Ishikawa (cell line): ENCODE measurements at regions not wholly inside any gene's neighbourhood (a gene's known extent, or its start where the extent isn't known, plus 50 kb on each side); places are given as distances from the start of the nearest gene placed in this dataset.

Experiments
- CEBPB ChIP-seq: IDR thresholded peaks from 2 replicates; pipeline ENCODE4 v1.6.1; 2012
- CREB1 ChIP-seq: IDR thresholded peaks from 2 replicates; pipeline ENCODE4 v1.6.1; 2012; ENCODE audit warnings: low read depth
- EGR1 ChIP-seq: IDR thresholded peaks from 2 replicates; pipeline ENCODE4 v1.6.1; 2012
- EP300 ChIP-seq: IDR thresholded peaks from 2 replicates; pipeline ENCODE4 v1.6.1; 2012; ENCODE audit warnings: borderline replicate concordance
- FOXM1 ChIP-seq: IDR thresholded peaks from 2 replicates; pipeline ENCODE4 v1.6.1; 2012; ENCODE audit warnings: low read depth, borderline replicate concordance
- NFIC ChIP-seq: IDR thresholded peaks from 2 replicates; pipeline ENCODE4 v1.6.1; 2012
- RAD21 ChIP-seq: IDR thresholded peaks from 2 replicates; pipeline ENCODE4 v1.6.1; 2012; ENCODE audit warnings: low read depth
- TAF1 ChIP-seq: IDR thresholded peaks from 2 replicates; pipeline ENCODE4 v1.6.1; 2012; ENCODE audit warnings: low read depth, mild to moderate bottlenecking
- TCF12 ChIP-seq: IDR thresholded peaks from 2 replicates; pipeline ENCODE4 v1.6.1; 2012; ENCODE audit warnings: low read depth
- TEAD4 ChIP-seq: IDR thresholded peaks from 2 replicates; pipeline ENCODE4 v1.6.1; 2012
- USF1 ChIP-seq: IDR thresholded peaks from 2 replicates; pipeline ENCODE4 v1.6.1; 2012
- YY1 ChIP-seq: IDR thresholded peaks from 2 replicates; pipeline ENCODE4 v1.6.1; 2012; ENCODE audit warnings: low read depth
- ZBTB7A ChIP-seq: IDR thresholded peaks from 2 replicates; pipeline ENCODE4 v1.6.1; 2012; ENCODE audit warnings: low read depth
- TF ChIP-seq, protein P1 (sequence below): IDR thresholded peaks from 2 replicates; pipeline ENCODE4 v1.6.1; 2012; ENCODE audit warnings: low read depth, mild to moderate bottlenecking
- TF ChIP-seq, protein P2 (sequence below): IDR thresholded peaks from 2 replicates; pipeline ENCODE4 v1.6.1; 2012

DNA sequence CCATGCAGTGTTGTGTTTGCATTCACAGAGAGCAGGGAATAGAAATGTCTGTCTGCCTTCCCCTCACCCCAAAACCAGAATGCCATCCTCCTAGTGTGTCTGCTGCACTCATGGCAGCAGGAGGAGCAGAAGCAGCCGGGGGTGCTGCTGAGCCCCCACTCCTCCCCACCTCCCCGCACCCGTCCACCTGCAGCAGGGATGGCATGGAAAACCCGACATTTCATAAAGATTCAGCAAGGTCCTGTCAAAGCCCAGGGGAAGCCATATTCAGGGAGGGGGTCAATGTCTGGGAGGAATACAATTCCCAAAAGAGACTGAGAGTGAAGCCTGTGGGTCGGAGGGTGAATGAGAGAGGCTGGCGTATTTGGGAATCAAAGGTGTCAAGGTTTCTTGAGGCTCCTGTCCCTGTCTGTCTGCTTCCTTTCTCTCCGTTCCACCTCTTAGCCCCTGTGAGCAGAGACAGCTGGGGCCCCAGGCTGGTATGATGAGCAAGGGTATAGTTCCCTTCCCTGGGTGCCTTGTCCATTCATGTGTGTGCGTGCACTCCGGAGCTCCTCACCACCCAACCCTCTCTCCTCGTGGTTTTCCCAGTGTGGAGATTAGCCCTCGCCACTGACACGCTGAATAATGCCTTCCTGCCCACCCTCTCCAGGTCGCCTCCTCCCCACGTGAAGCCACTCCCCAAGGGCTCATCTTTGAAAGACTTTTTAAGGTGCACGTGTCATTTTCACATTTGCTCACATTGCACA, 133.5 kb upstream of the ZNF236 start:
- TF ChIP-seq USF1 (no peak), FOXM1 (no peak)
- TF ChIP-seq, protein P1, sequence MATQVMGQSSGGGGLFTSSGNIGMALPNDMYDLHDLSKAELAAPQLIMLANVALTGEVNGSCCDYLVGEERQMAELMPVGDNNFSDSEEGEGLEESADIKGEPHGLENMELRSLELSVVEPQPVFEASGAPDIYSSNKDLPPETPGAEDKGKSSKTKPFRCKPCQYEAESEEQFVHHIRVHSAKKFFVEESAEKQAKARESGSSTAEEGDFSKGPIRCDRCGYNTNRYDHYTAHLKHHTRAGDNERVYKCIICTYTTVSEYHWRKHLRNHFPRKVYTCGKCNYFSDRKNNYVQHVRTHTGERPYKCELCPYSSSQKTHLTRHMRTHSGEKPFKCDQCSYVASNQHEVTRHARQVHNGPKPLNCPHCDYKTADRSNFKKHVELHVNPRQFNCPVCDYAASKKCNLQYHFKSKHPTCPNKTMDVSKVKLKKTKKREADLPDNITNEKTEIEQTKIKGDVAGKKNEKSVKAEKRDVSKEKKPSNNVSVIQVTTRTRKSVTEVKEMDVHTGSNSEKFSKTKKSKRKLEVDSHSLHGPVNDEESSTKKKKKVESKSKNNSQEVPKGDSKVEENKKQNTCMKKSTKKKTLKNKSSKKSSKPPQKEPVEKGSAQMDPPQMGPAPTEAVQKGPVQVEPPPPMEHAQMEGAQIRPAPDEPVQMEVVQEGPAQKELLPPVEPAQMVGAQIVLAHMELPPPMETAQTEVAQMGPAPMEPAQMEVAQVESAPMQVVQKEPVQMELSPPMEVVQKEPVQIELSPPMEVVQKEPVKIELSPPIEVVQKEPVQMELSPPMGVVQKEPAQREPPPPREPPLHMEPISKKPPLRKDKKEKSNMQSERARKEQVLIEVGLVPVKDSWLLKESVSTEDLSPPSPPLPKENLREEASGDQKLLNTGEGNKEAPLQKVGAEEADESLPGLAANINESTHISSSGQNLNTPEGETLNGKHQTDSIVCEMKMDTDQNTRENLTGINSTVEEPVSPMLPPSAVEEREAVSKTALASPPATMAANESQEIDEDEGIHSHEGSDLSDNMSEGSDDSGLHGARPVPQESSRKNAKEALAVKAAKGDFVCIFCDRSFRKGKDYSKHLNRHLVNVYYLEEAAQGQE = no peak

GRCh38 chr18:76687304-76687962, 134.9 kb upstream of the ZNF236 start:
- TF ChIP-seq USF1 (no peak), YY1 (no peak), CREB1 (no peak), TEAD4 (no peak), TCF12 (no peak), EP300 (no peak), ZBTB7A (no peak), NFIC (no peak), EGR1 (no peak), CEBPB (no peak), TAF1 (no peak), RAD21 (no peak), FOXM1 (no peak)
- TF ChIP-seq, protein P1 = no peak
- TF ChIP-seq, protein P2, sequence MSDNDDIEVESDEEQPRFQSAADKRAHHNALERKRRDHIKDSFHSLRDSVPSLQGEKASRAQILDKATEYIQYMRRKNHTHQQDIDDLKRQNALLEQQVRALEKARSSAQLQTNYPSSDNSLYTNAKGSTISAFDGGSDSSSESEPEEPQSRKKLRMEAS = no peak

- TF ChIP-seq RAD21 (peak; percentile 90), TAF1 (no peak), TEAD4 (no peak), YY1 (no peak)
- TF ChIP-seq, protein P2 = 0 out of 2 replicates have a peak, but pooled peaks have one; percentile 31
- TF ChIP-seq, protein P1 = no peak
These were observed 135.6 kb upstream of the ZNF236 start for GRCh38 chr18:76686737-76687231.

GRCh38 chr18:76685860-76686259, 136.5 kb upstream of the ZNF236 start:
- TF ChIP-seq, protein P1 = no peak
- no peak for TF ChIP-seq EP300
